K562 (cell line): ENCODE measurements at regions not wholly inside any gene's neighbourhood (a gene's known extent, or its start where the extent isn't known, plus 50 kb on each side); places are given as distances from the start of the nearest gene placed in this dataset.

ENCODE experiments used
- ATAC-seq: fragments of 200-7000 bp; cut with Tn5 transposase; 3 replicates; pipeline ENCODE4 v1.9.1; 2020; ENCODE audit warnings: moderate library complexity
- BruUV-seq: library from RNA; stranded (reverse); fragments of 400-500 nt; replicated peaks from 2 replicates; lab custom pipeline; 2021; lab: Mats Ljungman, UMichigan
- CTCF ChIA-PET: fragments of 300-600 bp; formaldehyde crosslinking; extraction: SDS; loops from one replicate; lab custom pipeline; 2021; ENCODE audit warnings: low intra/inter-chr PET ratio; lab: Yijun Ruan, JAX
- POLR2A ChIA-PET: fragments of 300-600, 350-650 bp; sonication (Branson Sonifier 250); formaldehyde crosslinking; extraction: SDS; loops from one replicate; lab custom pipeline; 2021; ENCODE audit warnings: antibody characterized with exemption, inconsistent platforms; lab: Yijun Ruan, JAX
- DNase-seq, 4 experiments: peaks; one replicate each; pipeline versions ENCODE4 v3.0.0 to v3.0.0-alpha.2; 2011 to 2018; ENCODE audit warnings: low spot score in 3 of 4, mixed read lengths in 3 of 4; ENCODE audit errors: extremely low read depth in 1 of 4
- FAIRE-seq: peaks from 2 replicates; lab custom pipeline; 2011; peaks lifted over from hg19 to GRCh38; lab: Jason Lieb, UNC
- H2AFZ ChIP-seq: 2 replicates; pipeline ENCODE4 v1.6.0; 2011; ENCODE audit warnings: low read depth, low read length, control low read depth, inconsistent platforms
- H3K27ac ChIP-seq: fragments of 200-600 bp; 3 replicates; pipeline ENCODE4 v1.8.0; 2011; ENCODE audit warnings: low read depth, mild to moderate bottlenecking, control low read depth, inconsistent platforms, low read length, moderate library complexity, mixed read lengths; ENCODE audit errors: extremely low read depth
- H3K27me3 ChIP-seq, 2 experiments: fragments of 300-600 bp in 1 of 2; 2 replicates in 1 of 2; 3 replicates in 1 of 2; pipeline versions ENCODE4 v1.6.0 to v1.8.0; 2011; ENCODE audit warnings: inconsistent platforms in 2 of 2, low read length in 2 of 2, mild to moderate bottlenecking in 1 of 2, mixed read lengths in 1 of 2, moderate library complexity in 1 of 2; ENCODE audit not compliant: control insufficient read depth in 2 of 2, insufficient read depth in 2 of 2
- H3K36me3 ChIP-seq: fragments of 300-600 bp; 3 replicates; pipeline ENCODE4 v1.8.0; 2011; ENCODE audit warnings: mild to moderate bottlenecking, low read length, inconsistent platforms; ENCODE audit not compliant: control insufficient read depth, insufficient read depth
- H3K4me1 ChIP-seq, 2 experiments: fragments of 200-600 bp in 1 of 2; replicated peaks in 1 of 2; 2 replicates in 1 of 2; 3 replicates in 1 of 2; pipeline versions ENCODE4 v1.5.1 to v1.8.0; 2011; ENCODE audit warnings: inconsistent platforms in 2 of 2, low read length in 2 of 2, mild to moderate bottlenecking in 1 of 2, mixed read lengths in 1 of 2, moderate library complexity in 1 of 2; ENCODE audit not compliant: control insufficient read depth in 2 of 2, insufficient read depth in 2 of 2
- H3K4me2 ChIP-seq: 2 replicates; pipeline ENCODE4 v1.6.1; 2011; ENCODE audit warnings: low read length, control low read depth, inconsistent platforms, mixed read lengths; ENCODE audit not compliant: insufficient read depth
- H3K4me3 ChIP-seq: fragments of 200-600 bp; sonication (generic), shearing (Covaris generic); 2 replicates; pipeline ENCODE4 v1.5.1; 2016; ENCODE audit warnings: control low read depth, inconsistent platforms
- H3K79me2 ChIP-seq: fragments of 200-600 bp; 3 replicates; pipeline ENCODE4 v1.8.0; 2011; ENCODE audit warnings: low read length, inconsistent platforms; ENCODE audit not compliant: control insufficient read depth, insufficient read depth
- H3K9ac ChIP-seq, 2 experiments: 2 replicates each; pipeline versions ENCODE4 v1.6.0 to v1.6.1; 2011; ENCODE audit warnings: low read depth in 2 of 2, low read length in 2 of 2, control low read depth in 1 of 2, inconsistent platforms in 1 of 2, mild to moderate bottlenecking in 1 of 2, mixed read lengths in 1 of 2; ENCODE audit not compliant: insufficient read depth in 1 of 2
- H3K9me1 ChIP-seq: one replicate; pipeline ENCODE4 v1.6.0; 2011; ENCODE audit warnings: inconsistent platforms, mild to moderate bottlenecking, low read length, moderate library complexity; ENCODE audit not compliant: control insufficient read depth, insufficient read depth
- H3K9me3 ChIP-seq: replicated peaks from 2 replicates; pipeline ENCODE4 v1.5.1; 2011; ENCODE audit warnings: low read depth, low read length, inconsistent platforms; ENCODE audit not compliant: control insufficient read depth, insufficient read depth
- H4K20me1 ChIP-seq: replicated peaks from 2 replicates; pipeline ENCODE4 v1.6.1; 2011; ENCODE audit warnings: low read length, inconsistent platforms, mixed read lengths; ENCODE audit not compliant: control insufficient read depth, insufficient read depth
- CBX1 ChIP-seq: sonication (generic); IDR thresholded peaks from 2 replicates; pipeline ENCODE4 v1.6.1; 2016; ENCODE audit warnings: antibody characterized with exemption, low read depth, mild to moderate bottlenecking
- COPS2 ChIP-seq: fragments of 450-650 bp; conservative IDR thresholded peaks from 2 replicates; pipeline ENCODE4 v1.6.1; 2016; ENCODE audit warnings: mild to moderate bottlenecking, moderate library complexity
- DMBX1 ChIP-seq: fragments of 250-450 bp; sonication (Bioruptor Pico); IDR thresholded peaks from 2 replicates; pipeline ENCODE4 v1.8.0; 2022; ENCODE audit warnings: inconsistent platforms, mild to moderate bottlenecking, moderate library complexity, borderline replicate concordance
- EGR1 ChIP-seq: fragments of 450-650 bp; conservative IDR thresholded peaks from 2 replicates; pipeline ENCODE4 v1.6.1; 2017; ENCODE audit warnings: mild to moderate bottlenecking
- HNRNPL ChIP-seq: fragments of 200-400 bp; formaldehyde crosslinking; IDR thresholded peaks from 2 replicates; pipeline ENCODE4 v1.6.1; 2017; ENCODE audit warnings: low read depth, mild to moderate bottlenecking, low read length
- MCM3 ChIP-seq: fragments of 450-650 bp; IDR thresholded peaks from 2 replicates; pipeline ENCODE4 v1.6.1; 2016
- PURB ChIP-seq: sonication (generic); formaldehyde crosslinking; IDR thresholded peaks from 2 replicates; pipeline ENCODE4 v1.9.0; 2021; ENCODE audit warnings: low read depth, mild to moderate bottlenecking, missing genetic modification reagents
- SIN3B ChIP-seq: fragments of 450-650 bp; IDR thresholded peaks from 2 replicates; pipeline ENCODE4 v1.6.1; 2017; ENCODE audit warnings: low read depth, mild to moderate bottlenecking, moderate library complexity
- TRIM24 ChIP-seq, 2 experiments: fragments of 450-650 bp; IDR thresholded peaks; 2 replicates each; pipeline ENCODE4 v1.6.1; 2016
- ZBTB17 ChIP-seq: fragments of 450-650 bp; formaldehyde crosslinking; IDR thresholded peaks from 2 replicates; pipeline ENCODE4 v1.4.0; 2020; ENCODE audit warnings: mild to moderate bottlenecking
- ZNF24 ChIP-seq: fragments of 450-650 bp; IDR thresholded peaks from 2 replicates; pipeline ENCODE4 v1.6.1; 2016
- ZSCAN32 ChIP-seq: fragments of 450-650 bp; formaldehyde crosslinking; IDR thresholded peaks from 2 replicates; pipeline ENCODE4 v1.4.0; 2020; ENCODE audit warnings: mild to moderate bottlenecking, moderate library complexity
- WGBS: fragments of 100-300 bp; shearing (Covaris generic); methylation state at CpG from one replicate; pipeline ENCODE4 v1.1.6; 2016; ENCODE audit warnings: low coverage, mixed read lengths; ENCODE audit not compliant: insufficient coverage; ENCODE audit errors: missing lambda C conversion rate; 5-methylcytosine and 5-hydroxymethylcytosine counted together
- in situ Hi-C: fragments of 300-500 bp; cut with MboI; formaldehyde crosslinking; loops from 4 replicates; pipeline ENCODE4 v1.15.0; 2018; ENCODE audit warnings: inconsistent platforms, mixed read lengths
- intact Hi-C: fragments of 100-400 bp; cut with micrococcal nuclease; formaldehyde crosslinking; loops from 2 replicates; pipeline ENCODE4 v1.14.2; 2022

GRCh38 chr18:40011201-40011600 is 1943.8 kb upstream of the PIK3C3 start:
- CTCF ChIA-PET = no interaction called here
- no peak for TF ChIP-seq ZBTB17
- TF ChIP-seq TRIM24 (IDR thresholded peaks at IDR 0.05) = no peak
- no peak for TF ChIP-seq ZSCAN32 (CRISPR knock-in tag)
- no peak for TF ChIP-seq PURB (CRISPR knock-in tag)
- TF ChIP-seq HNRNPL = no peak
- TF ChIP-seq DMBX1 = no peak
- no peak for TF ChIP-seq ZNF24
- no peak for TF ChIP-seq MCM3
- TF ChIP-seq EGR1 = no peak
- TF ChIP-seq SIN3B = no peak
- TF ChIP-seq CBX1 = no peak
- no peak for TF ChIP-seq COPS2
- no peaks in the 10 kb centered on the region for H3K9me3 ChIP-seq
- H3K4me1 ChIP-seq = no peaks in the 10 kb centered on the region
- no peaks in the 10 kb centered on the region for H3K79me2 ChIP-seq
- H3K27me3 ChIP-seq = no peaks in the 10 kb centered on the region
- no peak overlapping the region for H3K4me2 ChIP-seq
- H3K9ac ChIP-seq = no peak overlapping the region
- no peak for ATAC-seq
- no peaks in the 10 kb centered on the region for H3K36me3 ChIP-seq
- 0% methylated on average over 1 of the region's 1 CpG for WGBS
- intact Hi-C loops (no loop called here), in situ Hi-C loops (no loop called here)
- no peaks in the 10 kb centered on the region for H3K9me1 ChIP-seq
- H2AFZ ChIP-seq = no peak overlapping the region
- H3K27ac ChIP-seq = no peak overlapping the region
- FAIRE-seq = no peak
- no peaks in the 10 kb centered on the region for H4K20me1 ChIP-seq
- no peak for DNase-seq
- no peak overlapping the region for H3K4me3 ChIP-seq
- POLR2A ChIA-PET = no interaction called here
- no TSS peak for BruUV-seq
